HepG2 (cell line): ENCODE measurements at regions not wholly inside any gene's neighbourhood (a gene's known extent, or its start where the extent isn't known, plus 50 kb on each side); places are given as distances from the start of the nearest gene placed in this dataset.

Experiments used
- ATAC-seq: fragments of 200-7000 bp; cut with Tn5 transposase; 3 replicates; pipeline ENCODE4 v1.9.1; 2020; ENCODE audit warnings: mild to moderate bottlenecking, moderate library complexity
- BruUV-seq: library from RNA; stranded (reverse); fragments of 400-500 nt; replicated peaks from 2 replicates; lab custom pipeline; 2021; lab: Mats Ljungman, UMichigan
- CTCF ChIA-PET: fragments of 300-600 bp; formaldehyde crosslinking; extraction: SDS; loops from one replicate; lab custom pipeline; 2021; ENCODE audit warnings: low total read pairs, inconsistent platforms, low intra/inter-chr PET ratio; lab: Yijun Ruan, JAX
- POLR2A ChIA-PET: fragments of 350-600 bp; sonication (Branson Sonifier 250); formaldehyde crosslinking; loops from one replicate; lab custom pipeline; 2020; ENCODE audit warnings: antibody characterized with exemption, inconsistent platforms; lab: Yijun Ruan, JAX
- DNase-seq: peaks from one replicate; pipeline ENCODE4 v3.0.0-alpha.2; 2015; ENCODE audit warnings: low spot score
- FAIRE-seq: peaks from 3 replicates; lab custom pipeline; 2011; peaks lifted over from hg19 to GRCh38; lab: Jason Lieb, UNC
- H2AFZ ChIP-seq: one replicate; pipeline ENCODE4 v1.6.1; 2011; ENCODE audit warnings: low read length, inconsistent platforms
- H3K27ac ChIP-seq: fragments of 300-600 bp; 3 replicates; pipeline ENCODE4 v1.8.0; 2011; ENCODE audit warnings: mixed run types, mild to moderate bottlenecking, mixed read lengths, low read length, inconsistent platforms; ENCODE audit not compliant: insufficient read depth; ENCODE audit errors: extremely low read length
- H3K27me3 ChIP-seq, 2 experiments: fragments of 200-600 bp in 1 of 2; 2 replicates in 1 of 2; 3 replicates in 1 of 2; pipeline versions ENCODE4 v1.6.0 to v1.8.0; 2011; ENCODE audit warnings: low read length in 2 of 2, mild to moderate bottlenecking in 2 of 2, moderate library complexity in 2 of 2, inconsistent platforms in 1 of 2; ENCODE audit not compliant: insufficient read depth in 2 of 2, control insufficient read depth in 1 of 2
- H3K36me3 ChIP-seq, 2 experiments: fragments of 200-600 bp in 1 of 2; replicated peaks in 1 of 2; 2 replicates in 1 of 2; 3 replicates in 1 of 2; pipeline versions ENCODE4 v1.5.1 to v1.8.0; 2011; ENCODE audit warnings: low read length in 2 of 2, inconsistent platforms in 1 of 2; ENCODE audit not compliant: insufficient read depth in 2 of 2, control insufficient read depth in 1 of 2
- H3K4me1 ChIP-seq: 2 replicates; pipeline ENCODE4 v1.5.1; 2012; ENCODE audit warnings: low read length, inconsistent platforms; ENCODE audit not compliant: insufficient read depth
- H3K4me2 ChIP-seq: 2 replicates; pipeline ENCODE4 v1.6.0; 2011; ENCODE audit warnings: low read depth, low read length, inconsistent platforms
- H3K4me3 ChIP-seq, 3 experiments: fragments of 200-600 bp in 1 of 3; sonication (generic), shearing (Covaris generic) in 1 of 3; replicated peaks in 1 of 3; 2 replicates each; pipeline ENCODE4 v1.5.1; 2011 to 2016; ENCODE audit warnings: low read length in 3 of 3, inconsistent platforms in 2 of 3, low read depth in 2 of 3, mild to moderate bottlenecking in 2 of 3, control low read depth in 1 of 3, mixed read lengths in 1 of 3; ENCODE audit not compliant: insufficient read depth in 1 of 3
- H3K79me2 ChIP-seq: one replicate; pipeline ENCODE4 v1.6.1; 2011; ENCODE audit warnings: low read length, inconsistent platforms; ENCODE audit not compliant: insufficient read depth
- H3K9ac ChIP-seq: 2 replicates; pipeline ENCODE4 v1.6.0; 2011; ENCODE audit warnings: mild to moderate bottlenecking, low read depth, low read length, inconsistent platforms; ENCODE audit not compliant: insufficient read depth
- H3K9me3 ChIP-seq: 2 replicates; pipeline ENCODE4 v1.5.1; 2012; ENCODE audit warnings: mild to moderate bottlenecking, low read length
- H4K20me1 ChIP-seq: 2 replicates; pipeline ENCODE4 v1.6.0; 2011; ENCODE audit warnings: inconsistent platforms, mild to moderate bottlenecking, low read length, moderate library complexity; ENCODE audit not compliant: insufficient read depth
- CENPBD1 ChIP-seq: sonication (generic); formaldehyde crosslinking; IDR thresholded peaks from 2 replicates; pipeline ENCODE4 v1.8.0; 2022; ENCODE audit warnings: missing genetic modification reagents, low read depth, mild to moderate bottlenecking, borderline replicate concordance
- ETV5 ChIP-seq: IDR thresholded peaks from 2 replicates; pipeline ENCODE4 v1.6.1; 2018; ENCODE audit warnings: missing biosample characterization, missing genetic modification reagents, inconsistent platforms, borderline replicate concordance
- FOXA1 ChIP-seq, 2 experiments: fragments of 450-650 bp in 1 of 2; sonication (generic) in 1 of 2; formaldehyde crosslinking in 1 of 2; IDR thresholded peaks; 2 replicates each; pipeline versions ENCODE4 v1.4.0 to v1.6.1; 2016 to 2020; ENCODE audit warnings: missing genetic modification reagents in 1 of 2
- FOXA3 ChIP-seq: IDR thresholded peaks from 2 replicates; pipeline ENCODE4 v1.6.1; 2016; ENCODE audit warnings: missing genetic modification reagents, missing compliant biosample characterization
- FOXM1 ChIP-seq: sonication (generic); formaldehyde crosslinking; IDR thresholded peaks from 2 replicates; pipeline ENCODE4 v1.5.0; 2020; ENCODE audit warnings: missing genetic modification reagents
- GABPA ChIP-seq, 2 experiments: IDR thresholded peaks; 2 replicates each; pipeline ENCODE4 v1.6.1; 2011 to 2016; ENCODE audit warnings: low read depth in 2 of 2, low read length in 1 of 2, missing biosample characterization in 1 of 2, missing genetic modification characterization in 1 of 2
- HMG20A ChIP-seq: IDR thresholded peaks from 2 replicates; pipeline ENCODE4 v1.6.1; 2016; ENCODE audit warnings: borderline replicate concordance
- NFATC3 ChIP-seq: sonication (generic); formaldehyde crosslinking; IDR thresholded peaks from 2 replicates; pipeline ENCODE4 v1.5.1; 2020; ENCODE audit warnings: mild to moderate bottlenecking, missing genetic modification reagents
- PCBP1 ChIP-seq: fragments of 200-400 bp; formaldehyde crosslinking; IDR thresholded peaks from 2 replicates; pipeline ENCODE4 v1.6.1; 2017; ENCODE audit warnings: mild to moderate bottlenecking, low read depth, low read length, borderline replicate concordance
- POLR2A ChIP-seq, 2 experiments: IDR thresholded peaks; 2 replicates each; pipeline ENCODE4 v1.6.1; 2011; ENCODE audit warnings: low read depth in 2 of 2, low read length in 2 of 2, mild to moderate bottlenecking in 1 of 2, moderate library complexity in 1 of 2; ENCODE audit not compliant: insufficient read depth in 1 of 2
- TBX2 ChIP-seq: sonication (generic); formaldehyde crosslinking; IDR thresholded peaks from 2 replicates; pipeline ENCODE4 v1.5.0; 2020; ENCODE audit warnings: missing genetic modification reagents, mild to moderate bottlenecking, borderline replicate concordance
- TEAD3 ChIP-seq: optimal IDR thresholded peaks from 2 replicates; pipeline ENCODE3; 2016; ENCODE audit warnings: borderline replicate concordance
- THAP7 ChIP-seq: sonication (generic); formaldehyde crosslinking; IDR thresholded peaks from 2 replicates; pipeline ENCODE4 v1.8.1; 2023; ENCODE audit warnings: mild to moderate bottlenecking, missing genetic modification reagents
- ZFX ChIP-seq: sonication (generic); formaldehyde crosslinking; IDR thresholded peaks from 2 replicates; pipeline ENCODE4 v1.4.0; 2020; ENCODE audit warnings: mild to moderate bottlenecking, low read depth, missing genetic modification reagents, moderate library complexity
- ZNF441 ChIP-seq: sonication (generic); formaldehyde crosslinking; IDR thresholded peaks from 2 replicates; pipeline ENCODE4 v1.7.0; 2021; ENCODE audit warnings: missing genetic modification reagents, borderline replicate concordance
- ZNF670 ChIP-seq: sonication (generic); formaldehyde crosslinking; IDR thresholded peaks from 2 replicates; pipeline ENCODE4 v1.8.0; 2022; ENCODE audit warnings: mild to moderate bottlenecking, missing genetic modification reagents, borderline replicate concordance
- ZNF75D ChIP-seq: sonication (generic); formaldehyde crosslinking; IDR thresholded peaks from 2 replicates; pipeline ENCODE4 v1.8.1; 2023; ENCODE audit warnings: missing genetic modification reagents, mild to moderate bottlenecking, borderline replicate concordance
- WGBS: methylation state at CpG from one replicate; pipeline ENCODE4 v1.1.6; 2017; ENCODE audit warnings: low lambda C conversion rate; 5-methylcytosine and 5-hydroxymethylcytosine counted together
- in situ Hi-C: cut with HindIII; loops from 2 replicates; pipeline ENCODE4 v1.10.0; 2017; ENCODE audit warnings: low pct_unique_long_range_greater_than_20kb; ENCODE audit not compliant: extremely low pct_ligation_motif_present
- intact Hi-C: fragments of 100-400 bp; cut with micrococcal nuclease; formaldehyde crosslinking; loops from one replicate; pipeline ENCODE4 v1.10.0; 2022; ENCODE audit not compliant: unreplicated experiment
- TF ChIP-seq, protein P1 (sequence below): IDR thresholded peaks from 2 replicates; pipeline ENCODE4 v1.4.0; 2020; ENCODE audit warnings: mild to moderate bottlenecking, missing genetic modification reagents
- TF ChIP-seq, protein P2 (sequence below): sonication (generic); formaldehyde crosslinking; IDR thresholded peaks from 2 replicates; pipeline ENCODE4 v1.5.0; 2020; ENCODE audit warnings: missing genetic modification reagents, mild to moderate bottlenecking, borderline replicate concordance

DNA sequence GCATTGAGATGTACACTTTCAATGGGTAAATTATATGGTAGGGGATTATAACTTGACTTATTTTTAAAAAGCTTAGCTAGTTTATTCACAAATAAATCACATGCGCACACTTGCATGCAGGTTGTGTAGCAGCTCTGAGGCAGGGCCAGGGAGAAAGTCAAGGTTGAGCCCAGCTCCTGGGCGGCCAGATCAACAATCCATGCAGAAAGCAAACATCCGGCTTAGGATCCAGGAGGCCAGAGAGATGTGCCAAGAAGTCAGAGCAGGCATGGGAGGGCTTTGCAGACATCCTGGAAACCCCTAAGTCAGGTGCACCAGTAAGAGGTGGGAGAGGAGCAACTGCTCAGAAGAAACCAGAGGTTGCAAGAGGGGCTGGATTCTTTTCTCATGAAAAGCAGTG is 186.5 kb downstream of the AXIN2 start:
- CTCF ChIA-PET: no interaction called here
- ATAC-seq: peak; percentile 60; the same call in 2 of the 3 replicates
- intact Hi-C loops: no loop called here
- TF ChIP-seq TBX2 (CRISPR knock-in tag): no peak
- TF ChIP-seq ZNF75D: no peak
- TF ChIP-seq FOXA3: peak; percentile 44
- TF ChIP-seq HMG20A (CRISPR knock-in tag): peak; percentile 19; the same call in 1 of the 2 replicates
- no peak for TF ChIP-seq NFATC3 (CRISPR knock-in tag)
- 0 out of 2 replicates have a peak, but pooled peaks have one; percentile 62 for TF ChIP-seq ZNF441
- peak; percentile 82 for TF ChIP-seq ETV5 (CRISPR knock-in tag)
- TF ChIP-seq, protein P1, sequence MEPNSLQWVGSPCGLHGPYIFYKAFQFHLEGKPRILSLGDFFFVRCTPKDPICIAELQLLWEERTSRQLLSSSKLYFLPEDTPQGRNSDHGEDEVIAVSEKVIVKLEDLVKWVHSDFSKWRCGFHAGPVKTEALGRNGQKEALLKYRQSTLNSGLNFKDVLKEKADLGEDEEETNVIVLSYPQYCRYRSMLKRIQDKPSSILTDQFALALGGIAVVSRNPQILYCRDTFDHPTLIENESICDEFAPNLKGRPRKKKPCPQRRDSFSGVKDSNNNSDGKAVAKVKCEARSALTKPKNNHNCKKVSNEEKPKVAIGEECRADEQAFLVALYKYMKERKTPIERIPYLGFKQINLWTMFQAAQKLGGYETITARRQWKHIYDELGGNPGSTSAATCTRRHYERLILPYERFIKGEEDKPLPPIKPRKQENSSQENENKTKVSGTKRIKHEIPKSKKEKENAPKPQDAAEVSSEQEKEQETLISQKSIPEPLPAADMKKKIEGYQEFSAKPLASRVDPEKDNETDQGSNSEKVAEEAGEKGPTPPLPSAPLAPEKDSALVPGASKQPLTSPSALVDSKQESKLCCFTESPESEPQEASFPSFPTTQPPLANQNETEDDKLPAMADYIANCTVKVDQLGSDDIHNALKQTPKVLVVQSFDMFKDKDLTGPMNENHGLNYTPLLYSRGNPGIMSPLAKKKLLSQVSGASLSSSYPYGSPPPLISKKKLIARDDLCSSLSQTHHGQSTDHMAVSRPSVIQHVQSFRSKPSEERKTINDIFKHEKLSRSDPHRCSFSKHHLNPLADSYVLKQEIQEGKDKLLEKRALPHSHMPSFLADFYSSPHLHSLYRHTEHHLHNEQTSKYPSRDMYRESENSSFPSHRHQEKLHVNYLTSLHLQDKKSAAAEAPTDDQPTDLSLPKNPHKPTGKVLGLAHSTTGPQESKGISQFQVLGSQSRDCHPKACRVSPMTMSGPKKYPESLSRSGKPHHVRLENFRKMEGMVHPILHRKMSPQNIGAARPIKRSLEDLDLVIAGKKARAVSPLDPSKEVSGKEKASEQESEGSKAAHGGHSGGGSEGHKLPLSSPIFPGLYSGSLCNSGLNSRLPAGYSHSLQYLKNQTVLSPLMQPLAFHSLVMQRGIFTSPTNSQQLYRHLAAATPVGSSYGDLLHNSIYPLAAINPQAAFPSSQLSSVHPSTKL (CRISPR knock-in tag): 0 out of 2 replicates have a peak, but pooled peaks have one; percentile 45
- TF ChIP-seq CENPBD1 (CRISPR knock-in tag): no peak
- TF ChIP-seq FOXM1 (CRISPR knock-in tag): no peak
- no peak for TF ChIP-seq POLR2A (IDR thresholded peaks at IDR 0.05; ENCODE audit: insufficient read depth in 1 of 2, low read depth in 2 of 2, low read length in 2 of 2)
- no peak for TF ChIP-seq FOXA1 (IDR thresholded peaks at IDR 0.05)
- TF ChIP-seq FOXA1 (CRISPR knock-in tag; IDR thresholded peaks at IDR 0.05): peak; percentile 45
- 0 out of 2 replicates have a peak, but pooled peaks have one; percentile 25 for TF ChIP-seq ZFX (CRISPR knock-in tag)
- TF ChIP-seq, protein P2, sequence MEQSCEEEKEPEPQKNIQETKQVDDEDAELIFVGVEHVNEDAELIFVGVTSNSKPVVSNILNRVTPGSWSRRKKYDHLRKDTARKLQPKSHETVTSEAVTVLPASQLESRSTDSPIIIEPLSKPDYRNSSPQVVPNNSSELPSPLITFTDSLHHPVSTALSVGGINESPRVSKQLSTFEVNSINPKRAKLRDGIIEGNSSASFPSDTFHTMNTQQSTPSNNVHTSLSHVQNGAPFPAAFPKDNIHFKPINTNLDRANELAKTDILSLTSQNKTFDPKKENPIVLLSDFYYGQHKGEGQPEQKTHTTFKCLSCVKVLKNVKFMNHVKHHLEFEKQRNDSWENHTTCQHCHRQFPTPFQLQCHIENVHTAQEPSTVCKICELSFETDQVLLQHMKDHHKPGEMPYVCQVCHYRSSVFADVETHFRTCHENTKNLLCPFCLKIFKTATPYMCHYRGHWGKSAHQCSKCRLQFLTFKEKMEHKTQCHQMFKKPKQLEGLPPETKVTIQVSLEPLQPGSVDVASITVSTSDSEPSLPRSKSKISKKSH (CRISPR knock-in tag): no peak
- no peak for TF ChIP-seq THAP7 (CRISPR knock-in tag)
- TF ChIP-seq PCBP1: no peak
- peak; percentile 24 for TF ChIP-seq TEAD3 (CRISPR knock-in tag)
- no peak for TF ChIP-seq ZNF670 (CRISPR knock-in tag)
- no peak for TF ChIP-seq GABPA (IDR thresholded peaks at IDR 0.05; ENCODE audit: low read depth, low read length)
- 0 out of 2 replicates have a peak, but pooled peaks have one; percentile 42 for TF ChIP-seq GABPA (CRISPR knock-in tag; IDR thresholded peaks at IDR 0.05; ENCODE audit: low read depth)

More for the DNA sequence above, 186.5 kb downstream of the AXIN2 start:
- Histone ChIP-seq H3K4me1 (peaks cover 25% of the 10 kb centered on the region), H3K9ac (no peak overlapping the region), H3K4me2 (no peak overlapping the region), H3K4me3 (no peak overlapping the region), H3K9me3 (no peaks in the 10 kb centered on the region), H3K27ac (no peak overlapping the region), H4K20me1 (no peaks in the 10 kb centered on the region), H3K36me3 (no peaks in the 10 kb centered on the region), H3K27me3 (peaks cover 5 to 37% of the 10 kb centered on the region in 2 experiments; a peak in 4 of 5 replicates), H2AFZ (no peak overlapping the region), H3K79me2 (no peaks in the 10 kb centered on the region)
- no peak for DNase-seq
- in situ Hi-C loops: loop anchor here (25.0 kb wide), 1 partner anchor 787 kb away; no protein-coding TSS in a partner anchor
- no peak for FAIRE-seq
- 30% methylated on average over 3 of the region's 3 CpGs for WGBS
- POLR2A ChIA-PET: no interaction called here
- BruUV-seq: no TSS peak
